ENCODE measurements at regions not wholly inside any gene's neighbourhood (a gene's known extent, or its start where the extent isn't known, plus 50 kb on each side); places are given as distances from the start of the nearest gene placed in this dataset.
A peak's percentile ranks its signal among the peaks of the same experiment; 100 is the strongest.
"Not testable (repeated sequence)": the region's sequence is repeated elsewhere in the genome, so short reads cannot be mapped to it uniquely, and the experiment has no call there.

GRCh38 chr2:224650815-224651439, 65.2 kb downstream of the CCDC195 start:
- ChIA-PET POLR2A (no interaction called here), CTCF (interaction anchor here (0.6 to 3.1 kb wide), 42 partner anchors 9 to 1812 kb away, joined by 3 to 43 read pairs (median 4); partner anchors contain the start of gene CUL3)
- H3K27ac ChIP-seq (ENCODE audit: low read depth, low read length), result no peak overlapping the region
- TF ChIP-seq CTCF (IDR thresholded peaks at IDR 0.05; ENCODE audit: low read depth, low read length), result peak; percentile 84
- H3K27me3 ChIP-seq (ENCODE audit: control insufficient read depth, insufficient read depth, low read length), result peaks cover 3% of the 10 kb centered on the region
- H3K4me3 ChIP-seq (ENCODE audit: low read depth, low read length), result no peak overlapping the region
- peaks cover 8% of the 10 kb centered on the region; the same call in 1 of the 2 replicates for H3K9me3 ChIP-seq (ENCODE audit: control insufficient read depth, insufficient read depth, low read length)
- DNase-seq (ENCODE audit: low read depth, low spot score), result peak; percentile 11

- H3K27me3 ChIP-seq (ENCODE audit: control insufficient read depth, insufficient read depth, low read length); H3K9me3 ChIP-seq (ENCODE audit: control insufficient read depth, insufficient read depth, low read length); POLR2A ChIA-PET; DNase-seq (ENCODE audit: low read depth, low spot score); H3K4me3 ChIP-seq (ENCODE audit: low read depth, low read length); H3K27ac ChIP-seq (ENCODE audit: low read depth, low read length): not testable (repeated sequence)
- CTCF ChIA-PET, result interaction anchor here (1.0 to 1.6 kb wide), 6 partner anchors 189 to 680 kb away, joined by 3 to 7 read pairs (median 4); no protein-coding TSS in a partner anchor
These were observed 62.5 kb upstream of the CUL3 start for GRCh38 chr2:224647684-224648083.

DNA sequence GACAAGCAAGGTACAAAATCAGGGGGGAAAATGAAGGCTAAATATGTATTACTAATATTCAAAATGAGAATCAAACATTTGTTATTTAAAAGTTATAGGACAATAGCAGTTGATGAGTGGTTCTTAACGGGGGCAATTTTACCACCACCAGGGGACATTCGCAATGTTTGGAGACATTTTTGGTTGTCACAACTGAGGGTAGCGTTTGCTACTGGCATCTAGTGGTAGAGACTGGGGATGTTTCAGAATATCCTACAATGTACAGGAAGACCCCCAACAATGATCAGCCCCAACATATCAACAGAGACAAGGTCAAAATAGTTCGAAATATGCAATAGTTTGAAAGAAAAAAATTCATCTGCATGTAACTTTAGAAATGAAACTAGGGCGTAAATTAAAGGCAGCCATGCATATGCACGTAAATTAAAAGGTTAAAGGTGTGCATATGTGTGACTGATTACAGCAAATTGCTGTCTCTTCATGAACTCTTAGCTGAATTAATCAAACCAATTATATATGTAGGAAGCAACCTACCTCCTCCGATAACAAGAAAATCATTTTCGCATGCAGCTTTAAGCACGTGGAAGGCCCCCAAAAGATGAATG, 61.2 kb upstream of the CUL3 start:
- ChIA-PET POLR2A (interaction anchor here (0.7 kb wide), 1 partner anchor 283 kb away, joined by 3 read pairs; no protein-coding TSS in a partner anchor), CTCF (interaction anchor here (0.7 to 2.0 kb wide), 14 partner anchors 9 to 679 kb away, joined by 3 to 10 read pairs (median 4); no protein-coding TSS in a partner anchor)
- Histone ChIP-seq H3K27ac (ENCODE audit: low read depth, low read length) (no peak overlapping the region), H3K4me3 (ENCODE audit: low read depth, low read length) (no peak overlapping the region), H3K9me3 (ENCODE audit: control insufficient read depth, insufficient read depth, low read length) (no peaks in the 10 kb centered on the region), H3K27me3 (ENCODE audit: control insufficient read depth, insufficient read depth, low read length) (peaks cover 3% of the 10 kb centered on the region)
- TF ChIP-seq CTCF (IDR thresholded peaks at IDR 0.05; ENCODE audit: low read depth, low read length), result peak; percentile 69
- DNase-seq (ENCODE audit: low read depth, low spot score), result no peak

DNA sequence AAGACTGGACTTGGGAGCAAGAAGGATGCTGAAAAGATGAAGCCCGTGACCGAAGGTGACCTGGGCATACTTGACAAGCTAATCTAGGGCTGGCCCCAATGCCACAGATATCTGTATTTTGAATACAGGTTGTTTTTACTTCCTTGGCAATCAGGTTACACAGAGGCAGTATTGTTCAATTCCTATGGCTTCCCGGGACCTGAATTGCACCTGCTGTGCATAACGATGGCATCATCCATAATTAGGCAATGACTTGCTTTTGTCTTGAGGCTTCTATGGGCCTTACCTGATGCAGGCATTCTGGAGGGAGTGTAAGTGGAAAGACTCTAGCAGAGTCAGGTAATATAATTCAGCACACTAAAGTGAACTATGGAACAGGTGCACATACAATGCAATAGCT, 60.6 kb upstream of the CUL3 start:
- DNase-seq (ENCODE audit: low read depth, low spot score), result no peak
- Histone ChIP-seq H3K27me3 (ENCODE audit: control insufficient read depth, insufficient read depth, low read length) (peaks cover 5% of the 10 kb centered on the region), H3K9me3 (ENCODE audit: control insufficient read depth, insufficient read depth, low read length) (no peaks in the 10 kb centered on the region), H3K4me3 (ENCODE audit: low read depth, low read length) (no peak overlapping the region), H3K27ac (ENCODE audit: low read depth, low read length) (no peak overlapping the region)
- TF ChIP-seq CTCF (IDR thresholded peaks at IDR 0.05; ENCODE audit: low read depth, low read length), result no peak
- ChIA-PET POLR2A (no interaction called here), CTCF (interaction anchor here (0.6 to 2.0 kb wide), 8 partner anchors 28 to 524 kb away, joined by 3 to 10 read pairs (median 4); no protein-coding TSS in a partner anchor)

DNA sequence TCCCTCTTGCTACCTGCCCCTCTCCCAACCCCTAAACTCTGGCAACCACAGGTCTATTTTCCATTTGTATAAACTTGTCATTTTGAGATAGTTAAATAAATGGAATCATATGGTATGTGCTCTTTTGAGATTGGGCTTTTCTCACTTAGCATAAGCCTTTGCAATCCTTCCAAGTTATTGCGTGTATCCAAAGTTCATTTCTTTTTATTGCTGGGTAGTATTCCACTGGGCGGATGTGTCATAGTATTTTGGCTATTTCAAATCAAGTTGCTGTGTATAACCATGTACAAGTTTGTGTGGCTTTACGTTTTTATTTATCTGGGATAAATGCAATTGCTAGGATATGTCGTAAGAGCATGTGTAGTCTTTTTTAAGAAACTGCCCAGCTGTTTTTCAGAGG, 55.5 kb upstream of the CUL3 start:
- no peak overlapping the region for H3K27ac ChIP-seq (ENCODE audit: low read depth, low read length)
- no peak for TF ChIP-seq CTCF (IDR thresholded peaks at IDR 0.05; ENCODE audit: low read depth, low read length)
- no peaks in the 10 kb centered on the region for H3K9me3 ChIP-seq (ENCODE audit: control insufficient read depth, insufficient read depth, low read length)
- DNase-seq (ENCODE audit: low read depth, low spot score), result no peak
- ChIA-PET CTCF (interaction anchor here (1.2 to 1.9 kb wide), 2 partner anchors 271 to 670 kb away, joined by 3 to 4 read pairs; no protein-coding TSS in a partner anchor), POLR2A (no interaction called here)
- no peak overlapping the region for H3K4me3 ChIP-seq (ENCODE audit: low read depth, low read length)
- H3K27me3 ChIP-seq (ENCODE audit: control insufficient read depth, insufficient read depth, low read length), result peaks cover 4% of the 10 kb centered on the region

Measured in AG04450 (cell line).